D341Med (cell line): ENCODE measurements at regions not wholly inside any gene's neighbourhood (a gene's known extent, or its start where the extent isn't known, plus 50 kb on each side); places are given as distances from the start of the nearest gene placed in this dataset.
"Not testable (repeated sequence)": the region's sequence is repeated elsewhere in the genome, so short reads cannot be mapped to it uniquely, and the experiment has no call there.

Experiments used
- DNase-seq: peaks from one replicate; pipeline ENCODE4 v3.0.0; 2012; ENCODE audit warnings: low spot score

- no peak for DNase-seq
Measured at GRCh38 chr18:34942276-34942675, 98.9 kb upstream of the MAPRE2 start.

DNA sequence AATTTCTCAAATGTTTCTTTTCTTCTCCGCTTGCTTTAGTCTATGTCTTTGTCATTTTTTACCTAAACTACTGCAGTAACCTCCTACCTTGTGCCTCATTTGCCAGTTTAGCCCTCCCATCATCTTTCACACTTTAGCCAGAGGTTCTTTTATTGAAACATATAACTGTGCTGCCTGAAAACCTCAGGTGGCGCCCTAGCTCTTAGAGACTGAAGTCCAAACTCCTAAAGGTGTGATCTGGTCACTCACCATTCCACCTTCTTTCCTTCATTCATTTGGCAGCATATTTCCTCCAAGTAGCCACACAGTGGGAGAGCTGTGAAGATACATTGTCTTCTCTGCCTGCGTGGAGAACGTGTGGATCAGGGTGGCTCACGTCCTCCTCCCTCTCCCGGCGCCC lies 98.2 kb upstream of the MAPRE2 start:
- no peak for DNase-seq

- no peak for DNase-seq
Measured at GRCh38 chr18:34943587-34943986, 97.6 kb upstream of the MAPRE2 start.

DNA sequence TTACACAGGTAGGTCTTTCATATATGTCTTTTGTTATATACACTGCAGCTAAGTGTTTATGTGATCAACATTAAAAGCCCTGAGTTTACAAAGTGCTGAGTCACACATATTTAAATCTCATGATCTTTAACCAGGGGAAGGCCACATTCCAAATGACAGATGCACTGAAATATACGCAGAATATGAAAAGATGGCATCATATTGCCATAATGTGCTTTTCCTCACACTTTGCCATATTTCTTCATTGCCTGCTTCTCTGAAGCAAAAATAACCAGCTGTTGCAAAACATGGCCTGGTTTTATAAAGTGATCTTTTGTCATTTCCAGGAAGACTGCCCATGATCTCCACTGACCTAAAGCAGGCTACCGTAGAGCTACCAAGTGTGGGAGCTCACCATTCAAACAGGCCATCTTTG lies 93.5 kb upstream of the MAPRE2 start:
- no peak for DNase-seq

- DNase-seq, result no peak
Measured at GRCh38 chr18:34951625-34952379, 89.4 kb upstream of the MAPRE2 start.

DNA sequence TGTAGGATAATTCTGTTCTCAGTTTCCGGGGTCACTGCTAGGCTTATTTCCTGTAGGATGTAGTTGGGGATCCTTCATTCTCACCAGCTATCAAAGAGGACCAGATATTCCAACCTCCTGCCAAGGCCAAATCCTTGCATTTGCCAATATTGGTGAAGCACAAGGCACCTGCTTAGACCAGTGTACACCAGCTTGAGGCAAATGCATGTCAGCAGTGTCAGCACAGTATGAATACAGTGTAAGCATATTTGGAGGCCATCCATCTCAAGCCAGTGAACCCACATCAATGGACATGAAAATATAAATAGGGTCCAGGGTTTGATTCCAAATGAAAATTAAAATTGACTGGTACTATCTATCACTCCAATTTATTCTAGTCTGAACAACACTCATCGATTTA lies 88.0 kb upstream of the MAPRE2 start:
- no peak for DNase-seq

GRCh38 chr18:34955494-34955893 lies 85.7 kb upstream of the MAPRE2 start:
- DNase-seq, result not testable (repeated sequence)

- DNase-seq, result no peak
Measured at GRCh38 chr18:34956663-34957062, 84.5 kb upstream of the MAPRE2 start.

DNA sequence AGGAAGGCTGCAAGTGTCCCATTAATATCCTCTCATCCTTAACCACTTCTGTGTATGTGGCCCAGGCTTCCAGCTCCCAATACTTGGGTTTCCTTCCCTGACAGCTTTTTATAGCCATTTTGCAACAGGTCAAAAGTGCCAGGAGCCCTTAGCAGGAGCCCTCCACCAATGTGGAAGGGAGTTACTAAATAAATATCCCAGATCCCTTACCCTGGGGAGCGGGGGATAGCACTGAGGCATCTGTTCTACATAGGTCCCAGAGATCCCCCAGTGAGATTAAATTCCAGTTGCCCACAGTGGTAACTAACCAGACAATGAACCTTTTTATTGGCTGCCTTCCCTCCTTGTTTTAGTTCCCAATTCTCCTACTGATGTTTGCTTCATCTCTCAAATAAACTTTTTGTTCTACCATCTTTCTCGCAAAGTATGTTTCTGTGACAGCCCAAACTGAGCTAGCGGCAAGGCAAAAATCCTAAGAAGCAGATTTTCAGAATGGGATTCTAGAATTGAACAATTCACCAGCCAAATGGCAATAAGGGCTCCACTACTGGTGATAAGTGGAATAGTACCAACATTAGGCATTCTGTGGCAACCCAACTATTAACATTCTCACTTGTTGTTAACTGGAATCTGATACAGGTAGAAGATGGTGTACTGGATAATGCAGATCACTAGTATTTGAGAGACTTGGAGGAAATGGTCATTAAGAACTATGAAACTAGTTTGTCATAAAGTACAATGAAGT lies 83.9 kb upstream of the MAPRE2 start:
- DNase-seq, result no peak

DNA sequence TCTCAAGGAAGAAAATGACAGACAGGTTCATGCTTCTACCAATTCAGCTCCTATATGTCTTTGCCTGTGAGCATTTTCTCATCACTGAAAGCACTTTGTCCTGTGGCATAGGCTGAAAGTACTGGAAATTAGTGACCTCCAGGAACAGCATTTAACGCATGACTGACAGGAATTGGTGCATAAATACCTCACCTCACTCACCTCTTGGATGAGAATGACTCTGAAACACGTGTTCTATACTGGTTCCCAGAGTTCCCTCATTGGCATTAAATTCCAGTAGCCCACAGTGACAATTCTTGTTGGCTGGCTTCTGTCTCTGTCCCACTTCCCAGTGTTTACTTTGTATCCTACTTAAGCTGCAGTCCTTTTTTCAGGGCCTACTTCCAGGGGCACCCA lies 83.4 kb upstream of the MAPRE2 start:
- no peak for DNase-seq

DNA sequence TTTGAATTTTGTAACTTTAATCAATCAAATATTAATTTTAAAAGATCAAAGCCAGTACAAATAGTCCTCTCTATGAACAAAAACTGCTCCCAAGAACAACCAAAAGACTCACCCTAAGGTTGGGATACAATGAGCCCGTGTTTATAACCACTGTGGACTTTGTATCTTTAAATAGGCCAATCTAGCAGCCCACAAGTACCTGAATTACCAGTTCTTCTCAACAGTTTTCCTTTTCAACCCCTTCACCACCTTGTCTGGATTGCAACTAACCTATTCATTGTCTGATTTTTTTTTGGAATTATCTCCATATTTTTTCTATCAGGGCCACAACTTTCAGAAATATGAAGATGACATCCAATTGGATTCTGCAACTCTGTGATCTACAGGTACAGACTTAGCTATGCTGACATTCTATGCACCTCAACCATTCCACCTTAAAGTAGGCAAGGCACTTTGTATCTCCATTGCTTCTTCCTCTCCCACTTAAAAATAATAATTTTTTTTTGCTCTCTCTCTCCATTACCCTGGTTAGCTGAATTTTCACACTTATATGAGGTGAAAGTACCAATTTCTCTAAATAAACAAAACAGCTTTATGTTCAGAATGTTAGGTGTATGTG lies 81.9 kb upstream of the MAPRE2 start:
- no peak for DNase-seq

DNA sequence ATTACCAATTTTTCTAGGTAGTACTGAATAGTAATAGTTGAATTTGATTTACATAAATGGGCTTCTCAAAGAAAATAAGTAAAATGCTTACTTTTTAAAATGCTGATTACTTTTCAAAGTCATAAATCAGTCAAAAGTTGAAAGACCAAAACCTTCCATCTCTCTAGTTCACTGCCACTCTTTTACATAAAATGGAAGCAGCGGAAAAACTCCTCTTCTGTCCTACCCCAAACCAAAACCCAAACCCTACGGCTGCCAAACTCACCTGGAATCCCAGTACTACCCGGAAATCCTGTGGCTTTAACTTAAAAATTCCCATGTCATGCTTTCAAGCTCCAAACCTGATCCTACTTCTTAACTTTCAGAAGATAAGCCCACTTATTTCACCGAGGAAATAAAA lies 81.2 kb upstream of the MAPRE2 start:
- no peak for DNase-seq

- no peak for DNase-seq
Measured at GRCh38 chr18:34965108-34965507, 76.1 kb upstream of the MAPRE2 start.

GRCh38 chr18:34965566-34965965 lies 75.6 kb upstream of the MAPRE2 start:
- no peak for DNase-seq

DNA sequence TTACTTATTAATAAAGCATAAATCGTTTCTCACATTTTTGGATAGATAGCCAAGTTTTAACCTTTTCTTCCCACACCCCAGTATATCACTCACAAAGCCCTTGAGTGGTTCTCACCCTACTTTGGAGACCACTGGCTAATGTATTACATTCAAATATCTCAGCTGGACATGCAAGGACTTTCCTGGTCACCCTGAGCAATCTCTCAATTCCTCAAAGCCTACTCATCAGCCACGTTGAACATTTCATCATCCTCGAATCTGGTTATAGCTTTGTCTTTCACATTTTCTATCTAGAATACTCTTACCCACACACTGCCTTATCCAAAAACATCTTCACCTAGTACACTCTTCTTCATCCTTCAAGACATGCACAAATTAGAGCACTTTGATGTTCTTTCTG lies 71.1 kb upstream of the MAPRE2 start:
- no peak for DNase-seq

DNA sequence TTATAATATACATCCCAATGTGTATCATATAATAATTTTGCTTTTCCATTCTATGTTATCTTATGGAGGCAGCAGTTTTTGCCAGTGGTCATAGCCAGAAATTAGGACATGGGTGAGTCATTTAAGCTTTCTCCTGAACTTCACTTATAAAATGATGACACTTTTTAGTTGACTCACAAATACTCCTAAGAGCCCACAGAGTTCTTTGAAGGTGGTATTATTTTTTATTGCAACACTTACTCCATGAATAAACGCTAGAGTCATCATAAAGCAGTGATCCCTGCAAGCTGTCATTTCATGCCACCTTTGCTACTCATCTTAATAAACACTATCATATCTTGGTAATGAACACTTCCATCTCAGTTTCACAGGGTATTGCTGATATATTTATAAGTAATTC lies 69.9 kb upstream of the MAPRE2 start:
- DNase-seq, result no peak

GRCh38 chr18:34972765-34973414 lies 68.3 kb upstream of the MAPRE2 start:
- DNase-seq, result no peak

- DNase-seq, result no peak
Measured at GRCh38 chr18:34976123-34976522, 65.1 kb upstream of the MAPRE2 start.

GRCh38 chr18:34976534-34976898 lies 64.7 kb upstream of the MAPRE2 start:
- DNase-seq, result no peak

DNA sequence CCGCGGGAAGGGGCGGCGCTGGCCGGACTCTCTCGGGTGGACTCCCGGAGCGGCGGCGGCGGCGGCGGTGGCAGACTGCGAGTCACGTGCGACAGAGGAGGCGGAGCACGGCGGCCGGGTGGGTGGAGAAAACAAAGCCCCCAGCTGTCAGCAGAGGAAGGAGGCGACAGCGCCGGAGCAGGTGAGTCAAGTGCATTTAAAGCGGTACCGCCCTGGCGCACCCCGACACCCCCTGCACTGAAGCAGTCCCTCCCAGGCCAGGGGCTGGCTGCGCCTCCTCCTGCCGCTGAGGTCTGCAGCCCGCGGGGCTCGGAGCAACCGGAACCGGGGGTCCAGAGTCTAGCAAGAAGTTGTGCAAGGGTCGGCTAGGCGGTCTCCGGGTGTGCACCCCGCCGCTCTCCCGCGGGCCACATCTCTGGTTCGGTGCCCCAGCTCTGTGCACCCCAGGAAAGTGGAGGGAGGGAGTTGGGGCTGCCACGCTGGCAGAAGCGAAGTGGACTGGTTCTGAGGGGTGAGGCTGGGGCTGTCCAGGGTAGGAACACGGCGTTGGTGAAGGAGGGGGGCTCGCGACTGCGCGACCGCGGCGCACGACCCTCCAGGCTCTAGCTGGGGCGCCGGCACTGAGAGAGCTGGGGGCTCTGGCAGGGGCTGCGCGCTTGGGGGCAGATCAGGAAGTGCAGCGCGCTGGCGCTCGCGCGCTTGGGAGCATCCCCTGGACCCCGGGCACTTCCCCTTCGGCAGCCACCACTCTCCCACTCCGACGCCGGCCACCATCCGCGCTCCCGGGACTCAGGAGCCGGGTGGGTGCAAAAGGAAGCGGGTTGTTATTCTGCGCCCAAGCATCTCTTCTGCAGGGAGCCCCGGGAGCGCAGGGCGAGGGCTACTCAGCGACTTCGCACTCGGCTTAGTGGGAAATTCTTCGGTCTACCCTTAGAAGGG lies 64.0 kb upstream of the MAPRE2 start:
- peak; percentile 86 for DNase-seq

DNA sequence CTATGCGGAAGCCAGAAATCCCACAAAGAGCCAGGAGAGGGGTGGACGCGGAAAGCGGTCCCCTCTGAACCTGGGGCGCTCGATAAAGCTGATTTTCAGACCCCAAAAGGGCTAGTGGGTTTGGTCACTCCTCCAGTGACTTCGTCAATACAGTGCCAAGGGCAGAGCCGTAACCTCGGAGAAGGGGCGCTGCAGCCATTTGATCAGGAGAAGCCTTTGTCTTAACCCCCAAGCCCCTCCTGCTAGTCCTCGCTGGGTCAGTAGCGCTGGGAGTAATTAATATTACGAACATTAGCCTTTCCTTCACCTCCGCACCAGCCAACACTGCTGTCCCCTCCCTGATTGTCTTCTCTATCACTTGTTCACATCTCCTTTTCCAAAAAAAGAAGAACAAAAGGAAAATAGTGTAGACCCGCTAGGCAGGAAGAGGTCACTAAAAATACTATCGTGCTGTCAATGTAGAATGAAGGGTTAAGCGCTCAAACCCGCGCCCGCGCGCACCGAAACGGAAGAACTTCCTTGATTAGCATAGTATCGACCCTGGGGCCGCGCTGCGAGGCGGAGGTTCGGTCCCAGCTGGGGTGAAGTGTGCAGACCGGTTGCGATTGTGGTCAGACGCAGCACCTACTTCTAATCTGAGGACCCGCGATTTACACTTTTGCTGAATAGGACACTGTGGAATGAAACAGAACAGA lies 63.2 kb upstream of the MAPRE2 start:
- DNase-seq, result peak; percentile 51
